Vagina (tissue), 2 donors: ENCODE measurements at regions not wholly inside any gene's neighbourhood (a gene's known extent, or its start where the extent isn't known, plus 50 kb on each side); places are given as distances from the start of the nearest gene placed in this dataset.

Experiments used
- DNase-seq, 2 donors: peaks; one replicate each; pipeline ENCODE4 v3.0.0-alpha.2; 2017; ENCODE audit errors: extremely low spot score in 2 of 2
- H3K27ac ChIP-seq: fragments of 200-600 bp; sonication (generic); one replicate; pipeline ENCODE4 v1.5.1; 2019
- H3K27me3 ChIP-seq: fragments of 200-600 bp; sonication (generic); one replicate; pipeline ENCODE4 v1.5.1; 2019
- H3K36me3 ChIP-seq, 2 donors: fragments of 200-600 bp; sonication (generic); one replicate each; pipeline ENCODE4 v1.5.1; 2017 to 2019
- H3K4me1 ChIP-seq: fragments of 200-600 bp; sonication (generic); one replicate; pipeline ENCODE4 v1.5.1; 2019
- H3K4me3 ChIP-seq, 2 donors: fragments of 200-600 bp; sonication (generic); 1 replicate in 1 of 2; 2 replicates in 1 of 2; pipeline ENCODE4 v1.5.1; 2016 to 2019
- H3K9me3 ChIP-seq: fragments of 200-600 bp; sonication (generic); one replicate; pipeline ENCODE4 v1.5.1; 2019
- CTCF ChIP-seq, 3 experiments: fragments of 450-650 bp in 2 of 3; fragments of 200-600 bp in 1 of 3; sonication (generic) in 1 of 3; IDR thresholded peaks; one replicate each; pipeline ENCODE4 v1.5.1; 2017 to 2019; ENCODE audit warnings: antibody characterized with exemption in 3 of 3, mild to moderate bottlenecking in 2 of 3, moderate library complexity in 2 of 3
- POLR2A ChIP-seq, 2 donors: fragments of 450-650 bp; IDR thresholded peaks; one replicate each; pipeline ENCODE4 v1.6.1; 2017; ENCODE audit warnings: antibody characterized with exemption in 2 of 2, mild to moderate bottlenecking in 2 of 2, moderate library complexity in 2 of 2
- POLR2AphosphoS5 ChIP-seq, 2 donors: sonication (generic); formaldehyde crosslinking; IDR thresholded peaks; one replicate each; pipeline ENCODE4 v1.9.0; 2017; ENCODE audit warnings: antibody characterized with exemption in 2 of 2, mild to moderate bottlenecking in 2 of 2, low read depth in 1 of 2; ENCODE audit not compliant: insufficient read depth in 1 of 2
- intact Hi-C: fragments of 100-400 bp; cut with DNase I; formaldehyde crosslinking; loops from one replicate; pipeline ENCODE4 v1.15.1; 2023

DNA sequence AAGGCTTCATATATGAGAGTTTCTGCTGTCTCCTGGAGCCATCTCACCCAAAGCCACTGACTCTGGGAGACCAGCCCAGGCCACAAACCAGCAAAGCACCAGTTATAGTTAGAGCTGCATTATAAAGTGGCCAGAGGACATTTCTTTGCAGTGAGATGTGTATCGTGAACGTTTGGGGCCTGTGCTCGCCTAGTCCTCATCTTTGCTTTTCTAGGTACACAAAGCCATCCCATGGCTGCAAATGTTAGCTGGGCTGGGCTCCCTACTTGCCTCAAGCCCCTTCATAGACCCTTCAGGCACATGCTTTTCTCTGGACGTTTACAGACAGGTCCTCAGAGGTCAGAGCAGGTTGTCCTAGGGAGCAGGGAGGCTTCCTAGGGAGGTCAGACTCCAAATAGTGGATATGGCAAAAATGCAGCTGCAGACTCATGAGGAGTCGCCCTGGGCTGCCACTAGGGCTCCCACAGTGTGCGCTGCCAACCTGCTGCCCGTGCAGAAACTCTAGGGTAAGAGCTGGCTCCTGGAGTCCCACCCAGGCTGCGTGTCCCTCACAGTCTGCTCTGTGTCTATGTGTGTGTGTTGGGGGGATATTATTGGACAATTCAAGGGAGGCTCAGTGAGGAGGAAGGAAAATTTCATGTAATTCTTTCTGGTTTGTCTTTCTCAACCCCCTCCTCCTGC is 141.0 kb downstream of the RPIA start:
- no peaks in the 10 kb centered on the region for H3K4me1 ChIP-seq
- DNase-seq = no peak

GRCh38 chr2:88832992-88833389 is 141.5 kb downstream of the RPIA start:
- intact Hi-C loops = no loop called here
- no peak overlapping the region for H3K4me3 ChIP-seq
- H3K9me3 ChIP-seq = no peaks in the 10 kb centered on the region
- no peak for DNase-seq
- TF ChIP-seq CTCF (IDR thresholded peaks at IDR 0.05) (no peak), POLR2AphosphoS5 (IDR thresholded peaks at IDR 0.05; ENCODE audit: insufficient read depth in 1 of 2, low read depth in 1 of 2) (no peak), POLR2A (IDR thresholded peaks at IDR 0.05) (no peak)
- H3K27me3 ChIP-seq = no peaks in the 10 kb centered on the region
- H3K27ac ChIP-seq = no peak overlapping the region
- H3K36me3 ChIP-seq = no peaks in the 10 kb centered on the region
- H3K4me1 ChIP-seq = no peaks in the 10 kb centered on the region

More for the DNA sequence above, 141.0 kb downstream of the RPIA start:
- H3K9me3 ChIP-seq = no peaks in the 10 kb centered on the region
- H3K4me3 ChIP-seq = no peak overlapping the region
- no peaks in the 10 kb centered on the region for H3K36me3 ChIP-seq
- TF ChIP-seq POLR2AphosphoS5 (IDR thresholded peaks at IDR 0.05; ENCODE audit: insufficient read depth in 1 of 2, low read depth in 1 of 2) (no peak), POLR2A (IDR thresholded peaks at IDR 0.05) (no peak), CTCF (IDR thresholded peaks at IDR 0.05) (no peak)
- no peak overlapping the region for H3K27ac ChIP-seq
- intact Hi-C loops = no loop called here
- H3K27me3 ChIP-seq = no peaks in the 10 kb centered on the region

- intact Hi-C loops = no loop called here
- Histone ChIP-seq H3K4me3 (no peak overlapping the region), H3K4me1 (no peaks in the 10 kb centered on the region), H3K27ac (no peak overlapping the region), H3K9me3 (no peaks in the 10 kb centered on the region), H3K36me3 (no peaks in the 10 kb centered on the region), H3K27me3 (no peaks in the 10 kb centered on the region)
- no peak for DNase-seq
- TF ChIP-seq POLR2A (IDR thresholded peaks at IDR 0.05) = no peak
- no peak for TF ChIP-seq POLR2AphosphoS5 (IDR thresholded peaks at IDR 0.05; ENCODE audit: insufficient read depth in 1 of 2, low read depth in 1 of 2)
- TF ChIP-seq CTCF (IDR thresholded peaks at IDR 0.05) = no peak
These were observed 142.9 kb downstream of the RPIA start for GRCh38 chr2:88834376-88834775.

DNA sequence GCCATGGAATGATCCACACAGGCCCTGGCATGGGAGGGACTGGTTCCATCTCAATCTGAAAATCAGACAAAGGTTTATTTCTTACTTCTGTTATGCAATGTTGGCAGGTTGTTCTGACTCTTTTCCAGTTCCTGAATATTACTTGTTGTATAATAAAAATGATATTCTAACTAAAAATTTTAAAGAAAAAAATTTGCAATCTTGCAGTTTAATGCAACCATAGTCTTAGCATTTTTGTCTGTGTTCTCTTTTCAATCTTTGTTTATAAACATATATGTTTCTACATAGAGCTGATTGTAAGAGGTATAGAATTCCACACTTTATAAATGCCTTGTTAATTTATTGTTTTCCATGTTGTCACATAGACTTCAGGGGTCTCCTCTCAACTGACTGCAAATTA is 143.4 kb downstream of the RPIA start:
- H3K27me3 ChIP-seq = no peaks in the 10 kb centered on the region
- no peak for TF ChIP-seq CTCF (IDR thresholded peaks at IDR 0.05)
- TF ChIP-seq POLR2AphosphoS5 (IDR thresholded peaks at IDR 0.05; ENCODE audit: insufficient read depth in 1 of 2, low read depth in 1 of 2) = no peak
- TF ChIP-seq POLR2A (IDR thresholded peaks at IDR 0.05) = no peak
- no peaks in the 10 kb centered on the region for H3K36me3 ChIP-seq
- H3K4me1 ChIP-seq = no peaks in the 10 kb centered on the region
- no peaks in the 10 kb centered on the region for H3K9me3 ChIP-seq
- no peak for DNase-seq
- intact Hi-C loops = no loop called here
- H3K4me3 ChIP-seq = no peak overlapping the region
- no peak overlapping the region for H3K27ac ChIP-seq

DNA sequence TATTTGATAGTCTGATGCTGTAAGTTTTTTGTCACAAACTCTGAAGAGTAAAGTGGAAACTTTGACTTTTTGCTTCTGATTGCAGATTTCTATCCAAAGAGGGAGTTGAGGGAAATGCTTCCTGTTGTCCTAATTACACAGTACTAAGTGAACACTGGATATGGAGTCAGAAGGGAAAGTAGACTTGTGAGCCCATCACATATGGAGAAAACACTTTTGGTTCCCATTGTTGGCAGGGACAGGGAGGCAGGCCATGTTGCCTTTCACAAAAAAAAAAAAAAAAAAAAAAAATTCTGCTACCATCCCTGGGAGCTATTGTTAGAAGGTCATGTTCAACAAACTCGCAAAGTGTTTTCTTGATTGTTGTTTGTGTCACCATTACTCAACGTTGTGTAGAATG is 144.3 kb downstream of the RPIA start:
- Histone ChIP-seq H3K27me3 (no peaks in the 10 kb centered on the region), H3K36me3 (no peaks in the 10 kb centered on the region), H3K4me1 (no peaks in the 10 kb centered on the region), H3K27ac (no peak overlapping the region), H3K4me3 (no peak overlapping the region), H3K9me3 (no peaks in the 10 kb centered on the region)
- no peak for DNase-seq
- intact Hi-C loops = no loop called here
- TF ChIP-seq POLR2AphosphoS5 (IDR thresholded peaks at IDR 0.05; ENCODE audit: insufficient read depth in 1 of 2, low read depth in 1 of 2) (no peak), POLR2A (IDR thresholded peaks at IDR 0.05) (no peak), CTCF (IDR thresholded peaks at IDR 0.05) (no peak)
